ENCODE measurements at regions not wholly inside any gene's neighbourhood (a gene's known extent, or its start where the extent isn't known, plus 50 kb on each side); places are given as distances from the start of the nearest gene placed in this dataset.

- Histone ChIP-seq H3K79me2 (ENCODE audit: control insufficient read depth, insufficient read depth, low read length) (no peaks in the 10 kb centered on the region), H3K4me1 (ENCODE audit: control insufficient read depth, extremely low read depth, insufficient read depth, low read length) (no peaks in the 10 kb centered on the region), H3K27ac (ENCODE audit: insufficient read depth, low read depth, low read length) (no peak overlapping the region), H3K4me2 (ENCODE audit: insufficient read depth, low read length) (no peak overlapping the region), H3K9ac (replicated peaks; ENCODE audit: extremely low read depth, insufficient read depth, low read length) (no peak overlapping the region), H3K4me3 (replicated peaks in 1 of 3; ENCODE audit: insufficient read depth in 1 of 3, low read depth in 1 of 3, low read length in 3 of 3) (no peak overlapping the region), H3K9me3 (replicated peaks; ENCODE audit: control insufficient read depth, insufficient read depth, low read length) (peaks cover 2% of the 10 kb centered on the region), H4K20me1 (replicated peaks; ENCODE audit: control insufficient read depth, extremely low read depth, insufficient read depth, low read length) (no peaks in the 10 kb centered on the region), H3K36me3 (ENCODE audit: control insufficient read depth in 2 of 2, extremely low read depth in 1 of 2, insufficient read depth in 2 of 2, low read length in 2 of 2) (no peaks in the 10 kb centered on the region), H3K27me3 (ENCODE audit: control insufficient read depth in 2 of 2, insufficient read depth in 2 of 2, low read length in 2 of 2) (no peaks in the 10 kb centered on the region), H2AFZ (ENCODE audit: low read depth, low read length) (no peak overlapping the region), H3K9me1 (replicated peaks; ENCODE audit: control insufficient read depth, extremely low read depth, insufficient read depth, low read length) (no peaks in the 10 kb centered on the region)
- POLR2A ChIA-PET: no interaction called here
- intact Hi-C loops (cut with micrococcal nuclease) (no loop called here), dilution Hi-C loops (cut with MboI; ENCODE audit: extremely low pct_ligation_motif_present, low sequenced_read_pairs) (no loop called here)
- TF ChIP-seq MYC (IDR thresholded peaks at IDR 0.05; ENCODE audit: low read depth, low read length) (no peak), GATA2 (IDR thresholded peaks at IDR 0.05; ENCODE audit: insufficient read depth, insufficient read length, low read depth, low read length) (no peak), EZH2 (IDR thresholded peaks at IDR 0.05; ENCODE audit: borderline replicate concordance, low read depth, low read length, severe bottlenecking) (no peak), JUN (IDR thresholded peaks at IDR 0.05; ENCODE audit: borderline replicate concordance, insufficient read depth, insufficient read length, low read depth) (no peak), FOS (IDR thresholded peaks at IDR 0.05; ENCODE audit: borderline replicate concordance, insufficient read depth, low read length) (no peak), CTCF (IDR thresholded peaks at IDR 0.05; ENCODE audit: extremely low read depth in 1 of 2, insufficient read depth in 1 of 2, low read depth in 1 of 2, low read length in 2 of 2) (no peak), MAX (IDR thresholded peaks at IDR 0.05; ENCODE audit: insufficient read depth, insufficient read length) (no peak), POLR2AphosphoS5 (IDR thresholded peaks at IDR 0.05; ENCODE audit: insufficient read depth, low read depth, low read length) (no peak), POLR2A (IDR thresholded peaks at IDR 0.05; ENCODE audit: low read depth, low read length) (no peak)
- BruUV-seq (replicated peaks): no TSS peak
- CTCF ChIA-PET: no interaction called here
- DNase-seq (ENCODE audit: low read depth, low spot score): no peak
- no peak for FAIRE-seq
These were observed 690.4 kb downstream of the UQCRFS1 start for GRCh38 chr19:28522545-28522922.

All from endothelial cell of umbilical vein (primary cell).